ENCODE measurements at regions not wholly inside any gene's neighbourhood (a gene's known extent, or its start where the extent isn't known, plus 50 kb on each side); places are given as distances from the start of the nearest gene placed in this dataset.

- TF ChIP-seq CTCF (IDR thresholded peaks at IDR 0.05) (no peak), POLR2A (IDR thresholded peaks at IDR 0.05) (no peak)
Measured at GRCh38 chr3:143207338-143207961, 87.9 kb downstream of the CHST2 start.
